Endothelial cell of umbilical vein (primary cell): ENCODE measurements at regions not wholly inside any gene's neighbourhood (a gene's known extent, or its start where the extent isn't known, plus 50 kb on each side); places are given as distances from the start of the nearest gene placed in this dataset.

ENCODE experiments used
- GATA2 ChIP-seq: IDR thresholded peaks from 2 replicates; pipeline ENCODE4 v1.7.0; 2011; ENCODE audit warnings: low read depth, mild to moderate bottlenecking, moderate library complexity, mixed read lengths, low read length; ENCODE audit not compliant: insufficient read length, insufficient read depth
- JUN ChIP-seq: IDR thresholded peaks from 2 replicates; pipeline ENCODE4 v1.6.1; 2011; ENCODE audit warnings: borderline replicate concordance, low read depth; ENCODE audit not compliant: insufficient read length, insufficient read depth
- POLR2A ChIP-seq: IDR thresholded peaks from 2 replicates; pipeline ENCODE4 v1.6.1; 2012; ENCODE audit warnings: low read depth, mild to moderate bottlenecking, control low read depth, low read length
- POLR2AphosphoS5 ChIP-seq: IDR thresholded peaks from 2 replicates; pipeline ENCODE4 v1.6.1; 2012; ENCODE audit warnings: low read depth, mild to moderate bottlenecking, control low read depth, low read length, moderate library complexity; ENCODE audit not compliant: insufficient read depth
- TF ChIP-seq, protein P1 (sequence below), 2 donors: IDR thresholded peaks; 1 replicate in 1 of 2; 2 replicates in 1 of 2; pipeline ENCODE4 v1.5.1; 2011; ENCODE audit warnings: low read length in 2 of 2, mild to moderate bottlenecking in 2 of 2, moderate library complexity in 2 of 2, control low read depth in 1 of 2, inconsistent platforms in 1 of 2, low read depth in 1 of 2; ENCODE audit not compliant: insufficient read depth in 1 of 2; ENCODE audit errors: extremely low read depth in 1 of 2
- TF ChIP-seq, protein P2 (sequence below): IDR thresholded peaks from 2 replicates; pipeline ENCODE4 v1.6.1; 2011; ENCODE audit not compliant: insufficient read depth, insufficient read length

DNA sequence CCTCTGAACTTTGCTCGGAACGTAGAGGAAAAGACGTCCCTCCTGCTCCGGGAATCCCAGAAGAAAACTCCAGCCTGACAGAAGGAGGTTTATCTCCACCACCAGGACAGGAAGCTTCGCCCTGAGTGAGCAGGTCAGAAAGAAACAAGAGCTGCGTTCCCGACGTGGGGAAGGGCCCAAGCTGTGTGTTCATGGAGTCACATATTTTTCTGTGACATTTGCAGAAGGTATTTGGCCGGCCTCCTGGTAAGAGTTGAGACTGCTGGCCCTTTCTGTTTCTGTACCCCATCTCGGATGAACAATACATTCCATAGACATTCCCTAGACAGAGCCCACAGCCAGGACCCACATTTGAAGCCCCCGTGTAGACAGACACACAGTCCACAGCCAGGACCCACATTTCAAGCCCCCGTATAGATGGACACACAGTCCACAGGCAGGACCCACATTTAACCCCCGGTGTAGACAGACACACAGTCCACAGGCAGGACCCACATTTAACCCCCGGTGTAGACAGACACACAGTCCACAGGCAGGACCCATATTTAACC is 230.8 kb downstream of the SHOX start:
- TF ChIP-seq, protein P1, sequence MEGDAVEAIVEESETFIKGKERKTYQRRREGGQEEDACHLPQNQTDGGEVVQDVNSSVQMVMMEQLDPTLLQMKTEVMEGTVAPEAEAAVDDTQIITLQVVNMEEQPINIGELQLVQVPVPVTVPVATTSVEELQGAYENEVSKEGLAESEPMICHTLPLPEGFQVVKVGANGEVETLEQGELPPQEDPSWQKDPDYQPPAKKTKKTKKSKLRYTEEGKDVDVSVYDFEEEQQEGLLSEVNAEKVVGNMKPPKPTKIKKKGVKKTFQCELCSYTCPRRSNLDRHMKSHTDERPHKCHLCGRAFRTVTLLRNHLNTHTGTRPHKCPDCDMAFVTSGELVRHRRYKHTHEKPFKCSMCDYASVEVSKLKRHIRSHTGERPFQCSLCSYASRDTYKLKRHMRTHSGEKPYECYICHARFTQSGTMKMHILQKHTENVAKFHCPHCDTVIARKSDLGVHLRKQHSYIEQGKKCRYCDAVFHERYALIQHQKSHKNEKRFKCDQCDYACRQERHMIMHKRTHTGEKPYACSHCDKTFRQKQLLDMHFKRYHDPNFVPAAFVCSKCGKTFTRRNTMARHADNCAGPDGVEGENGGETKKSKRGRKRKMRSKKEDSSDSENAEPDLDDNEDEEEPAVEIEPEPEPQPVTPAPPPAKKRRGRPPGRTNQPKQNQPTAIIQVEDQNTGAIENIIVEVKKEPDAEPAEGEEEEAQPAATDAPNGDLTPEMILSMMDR (IDR thresholded peaks at IDR 0.05; ENCODE audit: extremely low read depth in 1 of 2, insufficient read depth in 1 of 2, low read depth in 1 of 2, low read length in 2 of 2) = no peak
- TF ChIP-seq POLR2AphosphoS5 = no peak
- no peak for TF ChIP-seq JUN
- no peak for TF ChIP-seq POLR2A
- no peak for TF ChIP-seq GATA2
- TF ChIP-seq, protein P2, sequence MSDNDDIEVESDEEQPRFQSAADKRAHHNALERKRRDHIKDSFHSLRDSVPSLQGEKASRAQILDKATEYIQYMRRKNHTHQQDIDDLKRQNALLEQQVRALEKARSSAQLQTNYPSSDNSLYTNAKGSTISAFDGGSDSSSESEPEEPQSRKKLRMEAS = no peak
